Vagina (tissue), 2 donors: ENCODE measurements at regions not wholly inside any gene's neighbourhood (a gene's known extent, or its start where the extent isn't known, plus 50 kb on each side); places are given as distances from the start of the nearest gene placed in this dataset.

Experiments
- DNase-seq, 2 donors: peaks; one replicate each; pipeline ENCODE4 v3.0.0-alpha.2; 2017; ENCODE audit errors: extremely low spot score in 2 of 2
- H3K27ac ChIP-seq: fragments of 200-600 bp; sonication (generic); one replicate; pipeline ENCODE4 v1.5.1; 2019
- H3K27me3 ChIP-seq: fragments of 200-600 bp; sonication (generic); one replicate; pipeline ENCODE4 v1.5.1; 2019
- H3K36me3 ChIP-seq, 2 donors: fragments of 200-600 bp; sonication (generic); one replicate each; pipeline ENCODE4 v1.5.1; 2017 to 2019
- H3K4me1 ChIP-seq: fragments of 200-600 bp; sonication (generic); one replicate; pipeline ENCODE4 v1.5.1; 2019
- H3K4me3 ChIP-seq, 2 donors: fragments of 200-600 bp; sonication (generic); 1 replicate in 1 of 2; 2 replicates in 1 of 2; pipeline ENCODE4 v1.5.1; 2016 to 2019
- H3K9me3 ChIP-seq: fragments of 200-600 bp; sonication (generic); one replicate; pipeline ENCODE4 v1.5.1; 2019
- CTCF ChIP-seq, 3 experiments: fragments of 450-650 bp in 2 of 3; fragments of 200-600 bp in 1 of 3; sonication (generic) in 1 of 3; IDR thresholded peaks; one replicate each; pipeline ENCODE4 v1.5.1; 2017 to 2019; ENCODE audit warnings: antibody characterized with exemption in 3 of 3, mild to moderate bottlenecking in 2 of 3, moderate library complexity in 2 of 3
- POLR2A ChIP-seq, 2 donors: fragments of 450-650 bp; IDR thresholded peaks; one replicate each; pipeline ENCODE4 v1.6.1; 2017; ENCODE audit warnings: antibody characterized with exemption in 2 of 2, mild to moderate bottlenecking in 2 of 2, moderate library complexity in 2 of 2
- POLR2AphosphoS5 ChIP-seq, 2 donors: sonication (generic); formaldehyde crosslinking; IDR thresholded peaks; one replicate each; pipeline ENCODE4 v1.9.0; 2017; ENCODE audit warnings: antibody characterized with exemption in 2 of 2, mild to moderate bottlenecking in 2 of 2, low read depth in 1 of 2; ENCODE audit not compliant: insufficient read depth in 1 of 2
- intact Hi-C: fragments of 100-400 bp; cut with DNase I; formaldehyde crosslinking; loops from one replicate; pipeline ENCODE4 v1.15.1; 2023

GRCh38 chr15:35206060-35206675 is 121.1 kb upstream of the NANOGP8 start:
- TF ChIP-seq POLR2A (IDR thresholded peaks at IDR 0.05) (no peak), CTCF (IDR thresholded peaks at IDR 0.05) (no peak), POLR2AphosphoS5 (IDR thresholded peaks at IDR 0.05; ENCODE audit: insufficient read depth in 1 of 2, low read depth in 1 of 2) (no peak)
- Histone ChIP-seq H3K27me3 (no peaks in the 10 kb centered on the region), H3K4me1 (no peaks in the 10 kb centered on the region), H3K36me3 (no peaks in the 10 kb centered on the region), H3K9me3 (no peaks in the 10 kb centered on the region), H3K27ac (no peak overlapping the region), H3K4me3 (no peak overlapping the region)
- no peak for DNase-seq
- intact Hi-C loops: no loop called here

- Histone ChIP-seq H3K4me3 (no peak overlapping the region), H3K27me3 (no peaks in the 10 kb centered on the region), H3K27ac (no peak overlapping the region), H3K9me3 (no peaks in the 10 kb centered on the region), H3K36me3 (no peaks in the 10 kb centered on the region), H3K4me1 (no peaks in the 10 kb centered on the region)
- TF ChIP-seq POLR2A (IDR thresholded peaks at IDR 0.05) (no peak), POLR2AphosphoS5 (IDR thresholded peaks at IDR 0.05; ENCODE audit: insufficient read depth in 1 of 2, low read depth in 1 of 2) (no peak), CTCF (IDR thresholded peaks at IDR 0.05) (no peak)
- DNase-seq: no peak
- intact Hi-C loops: no loop called here
Measured at GRCh38 chr15:35198197-35198596, 113.1 kb upstream of the NANOGP8 start.

GRCh38 chr15:35197754-35198153 is 112.7 kb upstream of the NANOGP8 start:
- Histone ChIP-seq H3K4me3 (no peak overlapping the region), H3K27ac (no peak overlapping the region), H3K36me3 (no peaks in the 10 kb centered on the region), H3K9me3 (no peaks in the 10 kb centered on the region), H3K4me1 (no peaks in the 10 kb centered on the region), H3K27me3 (no peaks in the 10 kb centered on the region)
- no peak for DNase-seq
- intact Hi-C loops: no loop called here
- TF ChIP-seq POLR2AphosphoS5 (IDR thresholded peaks at IDR 0.05; ENCODE audit: insufficient read depth in 1 of 2, low read depth in 1 of 2): no peak
- TF ChIP-seq CTCF (IDR thresholded peaks at IDR 0.05): no peak

GRCh38 chr15:35197306-35197705 is 112.2 kb upstream of the NANOGP8 start:
- intact Hi-C loops: no loop called here
- Histone ChIP-seq H3K9me3 (no peaks in the 10 kb centered on the region), H3K27me3 (no peaks in the 10 kb centered on the region), H3K36me3 (no peaks in the 10 kb centered on the region), H3K4me1 (no peaks in the 10 kb centered on the region), H3K4me3 (no peak overlapping the region), H3K27ac (no peak overlapping the region)
- TF ChIP-seq POLR2A (IDR thresholded peaks at IDR 0.05): no peak
- no peak for TF ChIP-seq CTCF (IDR thresholded peaks at IDR 0.05)
- no peak for DNase-seq

- no peak overlapping the region for H3K4me3 ChIP-seq
- no peak overlapping the region for H3K27ac ChIP-seq
- intact Hi-C loops: no loop called here
- DNase-seq: no peak
- no peaks in the 10 kb centered on the region for H3K27me3 ChIP-seq
- TF ChIP-seq POLR2A (IDR thresholded peaks at IDR 0.05) (no peak), POLR2AphosphoS5 (IDR thresholded peaks at IDR 0.05; ENCODE audit: insufficient read depth in 1 of 2, low read depth in 1 of 2) (no peak), CTCF (IDR thresholded peaks at IDR 0.05) (no peak)
- no peaks in the 10 kb centered on the region for H3K9me3 ChIP-seq
- no peaks in the 10 kb centered on the region for H3K36me3 ChIP-seq
- H3K4me1 ChIP-seq: no peaks in the 10 kb centered on the region
Measured at GRCh38 chr15:35196273-35196672, 111.2 kb upstream of the NANOGP8 start.
